ENCODE measurements at regions not wholly inside any gene's neighbourhood (a gene's known extent, or its start where the extent isn't known, plus 50 kb on each side); places are given as distances from the start of the nearest gene placed in this dataset.

- Mint-ChIP-seq H3K4me1 (peaks cover 60% of the 10 kb centered on the region), H3K36me3 (ENCODE audit: low read depth) (peaks cover 23% of the 10 kb centered on the region), H3K4me3 (peak overlapping the region; percentile 38), H3K9me3 (peaks cover 8% of the 10 kb centered on the region), H3K27ac (ENCODE audit: unreplicated experiment) (peak overlapping the region; percentile 87), H3K27me3 (ENCODE audit: low read depth) (no peaks in the 10 kb centered on the region)
- no peak for TF ChIP-seq CTCF (conservative IDR thresholded peaks at IDR 0.05)
- peak; percentile 20 for DNase-seq (ENCODE audit: low read depth, low spot score)
Measured at GRCh38 chr4:153988492-153989363, 199.8 kb upstream of the SFRP2 start.

GRCh38 chr4:153987291-153987690 lies 198.4 kb upstream of the SFRP2 start:
- Mint-ChIP-seq H3K27me3 (ENCODE audit: low read depth) (no peaks in the 10 kb centered on the region), H3K27ac (ENCODE audit: unreplicated experiment) (peak overlapping the region; percentile 96), H3K9me3 (peaks cover 10% of the 10 kb centered on the region), H3K36me3 (ENCODE audit: low read depth) (peaks cover 26% of the 10 kb centered on the region), H3K4me3 (no peak overlapping the region), H3K4me1 (peaks cover 55% of the 10 kb centered on the region)
- TF ChIP-seq CTCF (conservative IDR thresholded peaks at IDR 0.05), result no peak
- no peak for DNase-seq (ENCODE audit: low read depth, low spot score)

- Mint-ChIP-seq H3K4me3 (no peak overlapping the region), H3K4me1 (no peaks in the 10 kb centered on the region), H3K9me3 (peaks cover 21% of the 10 kb centered on the region), H3K27ac (ENCODE audit: unreplicated experiment) (no peak overlapping the region), H3K36me3 (ENCODE audit: low read depth) (peaks cover 58% of the 10 kb centered on the region), H3K27me3 (ENCODE audit: low read depth) (no peaks in the 10 kb centered on the region)
- no peak for TF ChIP-seq CTCF (conservative IDR thresholded peaks at IDR 0.05)
- DNase-seq (ENCODE audit: low read depth, low spot score), result no peak
Measured at GRCh38 chr4:153976954-153977353, 188.1 kb upstream of the SFRP2 start.

GRCh38 chr4:153974452-153974851 lies 185.6 kb upstream of the SFRP2 start:
- Mint-ChIP-seq H3K4me3 (no peak overlapping the region), H3K4me1 (no peaks in the 10 kb centered on the region), H3K9me3 (peaks cover 17% of the 10 kb centered on the region), H3K36me3 (ENCODE audit: low read depth) (peaks cover 40% of the 10 kb centered on the region), H3K27ac (ENCODE audit: unreplicated experiment) (no peak overlapping the region), H3K27me3 (ENCODE audit: low read depth) (no peaks in the 10 kb centered on the region)
- TF ChIP-seq CTCF (conservative IDR thresholded peaks at IDR 0.05), result no peak
- no peak for DNase-seq (ENCODE audit: low read depth, low spot score)

GRCh38 chr4:153973942-153974341 lies 185.1 kb upstream of the SFRP2 start:
- peaks cover 40% of the 10 kb centered on the region for H3K36me3 Mint-ChIP-seq (ENCODE audit: low read depth)
- TF ChIP-seq CTCF (conservative IDR thresholded peaks at IDR 0.05), result no peak

More at GRCh38 chr4:153973942-153974341, 185.1 kb upstream of the SFRP2 start:
- peaks cover 17% of the 10 kb centered on the region for H3K9me3 Mint-ChIP-seq
- no peak overlapping the region for H3K27ac Mint-ChIP-seq (ENCODE audit: unreplicated experiment)
- no peaks in the 10 kb centered on the region for H3K27me3 Mint-ChIP-seq (ENCODE audit: low read depth)
- no peak overlapping the region for H3K4me3 Mint-ChIP-seq
- H3K4me1 Mint-ChIP-seq, result no peaks in the 10 kb centered on the region
- DNase-seq (ENCODE audit: low read depth, low spot score), result no peak
